Astrocyte of the spinal cord (primary cell): ENCODE measurements at regions not wholly inside any gene's neighbourhood (a gene's known extent, or its start where the extent isn't known, plus 50 kb on each side); places are given as distances from the start of the nearest gene placed in this dataset.

Experiments
- DNase-seq: peaks from one replicate; pipeline ENCODE4 v3.0.0; 2011; ENCODE audit warnings: low read depth, low spot score
- H3K4me3 ChIP-seq: 2 replicates; pipeline ENCODE4 v1.5.1; 2011; ENCODE audit warnings: low read depth, mild to moderate bottlenecking, low read length, moderate library complexity
- in situ Hi-C: cut with HindIII; loops from 2 replicates; pipeline ENCODE4 v1.10.0; 2017; ENCODE audit warnings: low sequenced_read_pairs
- TF ChIP-seq, protein P1 (sequence below): IDR thresholded peaks from 2 replicates; pipeline ENCODE4 v1.5.1; 2012; ENCODE audit warnings: low read depth, mild to moderate bottlenecking, low read length, inconsistent platforms

DNA sequence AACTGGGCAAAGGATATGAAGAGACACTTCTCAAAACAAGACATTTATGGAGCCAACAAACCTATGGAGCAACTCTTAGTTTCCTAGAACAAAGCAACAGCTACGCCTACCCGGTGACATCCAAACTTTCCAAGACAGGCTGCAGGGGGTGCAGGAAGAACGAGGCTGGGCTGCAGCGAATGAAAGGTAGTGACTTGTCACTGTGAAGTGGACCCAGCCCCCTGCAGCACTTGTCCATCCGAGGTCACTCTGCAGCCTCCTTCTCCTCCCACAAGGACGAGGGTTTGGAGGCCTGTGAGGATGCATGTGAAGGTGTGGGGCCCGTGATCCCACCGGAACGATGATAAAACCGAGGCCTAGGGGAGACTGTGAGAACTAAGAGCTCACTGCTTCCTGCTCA lies 192.6 kb upstream of the RPL38 start:
- H3K4me3 ChIP-seq: no peak overlapping the region
- in situ Hi-C loops: no loop called here
- TF ChIP-seq, protein P1, sequence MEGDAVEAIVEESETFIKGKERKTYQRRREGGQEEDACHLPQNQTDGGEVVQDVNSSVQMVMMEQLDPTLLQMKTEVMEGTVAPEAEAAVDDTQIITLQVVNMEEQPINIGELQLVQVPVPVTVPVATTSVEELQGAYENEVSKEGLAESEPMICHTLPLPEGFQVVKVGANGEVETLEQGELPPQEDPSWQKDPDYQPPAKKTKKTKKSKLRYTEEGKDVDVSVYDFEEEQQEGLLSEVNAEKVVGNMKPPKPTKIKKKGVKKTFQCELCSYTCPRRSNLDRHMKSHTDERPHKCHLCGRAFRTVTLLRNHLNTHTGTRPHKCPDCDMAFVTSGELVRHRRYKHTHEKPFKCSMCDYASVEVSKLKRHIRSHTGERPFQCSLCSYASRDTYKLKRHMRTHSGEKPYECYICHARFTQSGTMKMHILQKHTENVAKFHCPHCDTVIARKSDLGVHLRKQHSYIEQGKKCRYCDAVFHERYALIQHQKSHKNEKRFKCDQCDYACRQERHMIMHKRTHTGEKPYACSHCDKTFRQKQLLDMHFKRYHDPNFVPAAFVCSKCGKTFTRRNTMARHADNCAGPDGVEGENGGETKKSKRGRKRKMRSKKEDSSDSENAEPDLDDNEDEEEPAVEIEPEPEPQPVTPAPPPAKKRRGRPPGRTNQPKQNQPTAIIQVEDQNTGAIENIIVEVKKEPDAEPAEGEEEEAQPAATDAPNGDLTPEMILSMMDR: no peak
- no peak for DNase-seq

DNA sequence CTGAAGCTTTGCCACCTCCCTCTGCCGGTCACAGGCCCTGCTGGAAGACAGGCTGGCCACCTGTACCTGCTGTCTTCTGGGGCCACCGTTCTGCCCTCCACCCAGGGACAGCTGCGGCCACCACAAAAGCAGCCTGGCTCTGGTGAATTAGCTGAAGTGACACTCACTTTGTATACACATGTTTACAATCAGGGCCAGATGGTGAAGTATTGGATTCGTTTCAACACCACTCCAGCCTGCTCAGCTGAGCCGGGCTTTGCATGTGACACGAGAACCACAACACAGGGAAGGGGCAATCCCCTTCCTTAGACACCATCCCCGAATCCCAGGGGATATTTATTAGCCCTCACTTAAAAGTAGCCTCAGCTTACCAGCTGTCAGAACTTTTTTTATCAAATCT lies 191.5 kb upstream of the RPL38 start:
- DNase-seq: no peak
- TF ChIP-seq, protein P1: no peak
- in situ Hi-C loops: no loop called here
- no peak overlapping the region for H3K4me3 ChIP-seq

- H3K4me3 ChIP-seq: no peak overlapping the region
- TF ChIP-seq, protein P1: no peak
- no peak for DNase-seq
- in situ Hi-C loops: no loop called here
These were observed 191.0 kb upstream of the RPL38 start for GRCh38 chr17:74012465-74012864.

GRCh38 chr17:74015316-74015715 lies 188.2 kb upstream of the RPL38 start:
- no peak overlapping the region for H3K4me3 ChIP-seq
- no peak for DNase-seq
- TF ChIP-seq, protein P1: no peak
- in situ Hi-C loops: no loop called here

DNA sequence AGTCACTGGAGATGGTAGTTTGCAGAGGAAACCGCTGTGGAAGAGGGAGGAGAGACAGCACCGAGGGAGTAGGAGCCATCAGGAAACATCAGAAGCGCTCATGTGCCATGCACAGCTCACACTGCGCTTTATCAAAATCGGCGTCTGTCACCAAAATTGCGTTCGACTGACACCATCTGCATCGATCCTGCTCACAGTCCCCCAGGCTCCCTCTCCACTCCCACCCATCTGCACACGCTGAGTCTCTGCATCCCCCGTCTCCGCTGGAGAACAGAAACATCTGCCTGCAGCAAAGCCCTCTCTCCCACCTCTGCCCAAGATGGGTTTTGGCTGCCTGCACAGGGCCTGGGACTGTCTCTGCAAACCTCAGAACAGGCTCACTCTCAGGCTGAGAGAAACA lies 187.5 kb upstream of the RPL38 start:
- no peak overlapping the region for H3K4me3 ChIP-seq
- in situ Hi-C loops: no loop called here
- no peak for DNase-seq
- TF ChIP-seq, protein P1: no peak

GRCh38 chr17:74016461-74016860 lies 187.0 kb upstream of the RPL38 start:
- TF ChIP-seq, protein P1: no peak
- in situ Hi-C loops: no loop called here

DNA sequence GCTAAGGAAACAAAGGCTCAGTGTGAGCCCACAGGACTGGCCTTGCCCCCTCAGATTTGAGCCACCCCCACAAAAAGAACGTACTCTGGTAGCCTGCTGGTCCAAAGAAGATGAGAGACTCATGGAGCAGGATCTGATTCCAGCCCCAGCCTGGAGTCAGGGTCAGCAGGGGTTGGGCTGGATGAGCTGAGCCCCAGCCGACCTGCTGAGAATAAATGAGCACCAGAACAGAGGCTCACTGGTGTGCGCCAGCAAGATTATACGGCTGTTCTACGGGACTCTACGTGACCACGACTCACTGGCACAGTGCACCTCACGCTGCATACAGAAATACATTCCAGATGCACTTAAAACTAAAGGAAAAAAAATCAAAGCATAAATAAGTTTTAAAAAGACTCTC lies 186.0 kb upstream of the RPL38 start:
- no peak overlapping the region for H3K4me3 ChIP-seq
- in situ Hi-C loops: no loop called here
- DNase-seq: no peak
- TF ChIP-seq, protein P1: no peak

More at GRCh38 chr17:74016461-74016860, 187.0 kb upstream of the RPL38 start:
- H3K4me3 ChIP-seq: no peak overlapping the region
- DNase-seq: no peak
